Neural progenitor cell (in vitro differentiated cells): ENCODE measurements at regions not wholly inside any gene's neighbourhood (a gene's known extent, or its start where the extent isn't known, plus 50 kb on each side); places are given as distances from the start of the nearest gene placed in this dataset.

ENCODE experiments used
- DNase-seq: peaks from one replicate; pipeline ENCODE4 v3.0.0-alpha.2; 2016; ENCODE audit warnings: low spot score
- H2AFZ ChIP-seq: fragments of 200-600 bp; sonication (generic); replicated peaks from 2 replicates; pipeline ENCODE4 v1.6.1; 2016; ENCODE audit warnings: antibody characterized with exemption
- H3F3A ChIP-seq: fragments of 200-600 bp; sonication (generic); 2 replicates; pipeline ENCODE4 v1.6.1; 2016; ENCODE audit warnings: antibody characterized with exemption, low read depth
- H3K27ac ChIP-seq: fragments of 200-600 bp; sonication (generic); 2 replicates; pipeline ENCODE4 v1.5.1; 2016; ENCODE audit warnings: mild to moderate bottlenecking
- H3K27me3 ChIP-seq: fragments of 200-600 bp; sonication (generic); 2 replicates; pipeline ENCODE4 v1.6.1; 2016; ENCODE audit warnings: mild to moderate bottlenecking, moderate library complexity
- H3K36me3 ChIP-seq: fragments of 200-600 bp; sonication (generic); 2 replicates; pipeline ENCODE4 v1.5.1; 2016
- H3K4me1 ChIP-seq: fragments of 200-600 bp; sonication (generic); 2 replicates; pipeline ENCODE4 v1.6.1; 2016; ENCODE audit warnings: mixed run types
- H3K4me2 ChIP-seq: fragments of 200-600 bp; sonication (generic); 2 replicates; pipeline ENCODE4 v1.6.1; 2016
- H3K4me3 ChIP-seq: fragments of 200-600 bp; sonication (generic); 2 replicates; pipeline ENCODE4 v1.5.1; 2016
- H3K79me2 ChIP-seq: fragments of 200-600 bp; sonication (generic); 2 replicates; pipeline ENCODE4 v1.6.1; 2016; ENCODE audit warnings: low read depth
- H3K9ac ChIP-seq: fragments of 200-600 bp; sonication (generic); 2 replicates; pipeline ENCODE4 v1.6.1; 2016
- H3K9me3 ChIP-seq: fragments of 200-600 bp; sonication (generic); 2 replicates; pipeline ENCODE4 v1.5.1; 2016; ENCODE audit warnings: low read depth
- H4K20me1 ChIP-seq: fragments of 200-600 bp; sonication (generic); 2 replicates; pipeline ENCODE4 v1.6.1; 2016; ENCODE audit warnings: low read depth
- H3K27ac Mint-ChIP-seq: 3 replicates; pipeline ENCODE4 v1.8.0; 2021; ENCODE audit warnings: mixed read lengths
- H3K27me3 Mint-ChIP-seq: 2 replicates; pipeline ENCODE4 v1.8.0; 2022; ENCODE audit warnings: low read depth, mild to moderate bottlenecking, inconsistent platforms, moderate library complexity, mixed read lengths; ENCODE audit not compliant: insufficient read depth
- H3K36me3 Mint-ChIP-seq: 3 replicates; pipeline ENCODE4 v1.8.0; 2021; ENCODE audit warnings: mixed read lengths
- H3K4me1 Mint-ChIP-seq: 3 replicates; pipeline ENCODE4 v1.8.0; 2021; ENCODE audit warnings: mixed read lengths
- H3K4me3 Mint-ChIP-seq: 3 replicates; pipeline ENCODE4 v1.8.0; 2021; ENCODE audit warnings: mild to moderate bottlenecking, moderate library complexity, mixed read lengths
- H3K9me3 Mint-ChIP-seq: 3 replicates; pipeline ENCODE4 v1.8.0; 2020; ENCODE audit warnings: mixed read lengths
- EZH2 ChIP-seq: fragments of 200-600 bp; sonication (generic); IDR thresholded peaks from 2 replicates; pipeline ENCODE4 v1.6.1; 2017; ENCODE audit warnings: antibody characterized with exemption, mild to moderate bottlenecking, moderate library complexity
- EZH2phosphoT487 ChIP-seq: fragments of 200-600 bp; sonication (generic); IDR thresholded peaks from 2 replicates; pipeline ENCODE4 v1.6.1; 2017; ENCODE audit warnings: antibody characterized with exemption
- TF ChIP-seq, protein P1 (sequence below): fragments of 200-600 bp; sonication (generic); IDR thresholded peaks from 2 replicates; pipeline ENCODE4 v1.5.1; 2017; ENCODE audit warnings: antibody characterized with exemption, mild to moderate bottlenecking

DNA sequence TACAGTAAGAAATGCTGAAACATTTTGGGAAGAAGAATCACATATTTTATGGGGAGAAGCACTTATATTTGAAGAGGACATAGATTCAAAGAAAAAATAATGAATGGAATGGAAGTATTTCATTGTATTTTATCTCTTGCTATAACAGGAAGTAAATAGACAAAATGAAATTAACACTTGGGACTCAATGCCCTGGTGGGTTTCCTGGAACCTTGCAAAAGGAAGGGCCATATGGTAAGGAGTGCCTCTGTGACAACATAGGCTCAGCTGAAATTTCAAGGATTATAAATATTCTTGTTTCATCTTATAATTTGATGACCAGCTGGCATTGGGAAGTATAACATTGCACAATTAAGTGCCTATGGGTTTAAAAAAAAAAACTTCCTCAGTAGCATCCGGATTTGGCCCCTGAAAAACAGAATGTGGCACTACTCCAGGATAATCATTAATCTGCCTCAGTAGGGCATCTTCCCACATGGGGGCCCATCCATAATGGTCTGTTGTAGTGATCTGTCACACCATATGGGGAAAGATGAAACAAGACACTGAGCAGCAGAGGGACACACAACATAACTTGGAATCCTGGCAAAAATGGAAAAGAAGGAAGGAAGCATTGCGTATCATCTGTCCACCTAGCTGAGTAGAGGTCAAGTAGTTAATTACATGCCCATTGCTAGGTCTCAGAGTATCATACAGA, 321.6 kb downstream of the NDFIP2 start:
- Histone ChIP-seq H3K9ac (no peak overlapping the region), H4K20me1 (no peaks in the 10 kb centered on the region), H3K9me3 (no peaks in the 10 kb centered on the region), H3K36me3 (no peaks in the 10 kb centered on the region), H3K4me3 (no peak overlapping the region), H3K4me2 (no peak overlapping the region), H3K4me1 (peaks cover 12% of the 10 kb centered on the region), H3K27ac (no peak overlapping the region), H3K79me2 (no peaks in the 10 kb centered on the region), H2AFZ (no peak overlapping the region), H3F3A (peaks cover 4% of the 10 kb centered on the region), H3K27me3 (no peaks in the 10 kb centered on the region)
- no peak for DNase-seq
- Mint-ChIP-seq H3K36me3 (no peaks in the 10 kb centered on the region), H3K9me3 (peaks cover 2% of the 10 kb centered on the region), H3K4me1 (peaks cover 65% of the 10 kb centered on the region), H3K27me3 (peaks cover 11% of the 10 kb centered on the region), H3K4me3 (no peak overlapping the region), H3K27ac (peak overlapping the region; percentile 48)
- TF ChIP-seq EZH2phosphoT487 (no peak), EZH2 (no peak)
- TF ChIP-seq, protein P1, sequence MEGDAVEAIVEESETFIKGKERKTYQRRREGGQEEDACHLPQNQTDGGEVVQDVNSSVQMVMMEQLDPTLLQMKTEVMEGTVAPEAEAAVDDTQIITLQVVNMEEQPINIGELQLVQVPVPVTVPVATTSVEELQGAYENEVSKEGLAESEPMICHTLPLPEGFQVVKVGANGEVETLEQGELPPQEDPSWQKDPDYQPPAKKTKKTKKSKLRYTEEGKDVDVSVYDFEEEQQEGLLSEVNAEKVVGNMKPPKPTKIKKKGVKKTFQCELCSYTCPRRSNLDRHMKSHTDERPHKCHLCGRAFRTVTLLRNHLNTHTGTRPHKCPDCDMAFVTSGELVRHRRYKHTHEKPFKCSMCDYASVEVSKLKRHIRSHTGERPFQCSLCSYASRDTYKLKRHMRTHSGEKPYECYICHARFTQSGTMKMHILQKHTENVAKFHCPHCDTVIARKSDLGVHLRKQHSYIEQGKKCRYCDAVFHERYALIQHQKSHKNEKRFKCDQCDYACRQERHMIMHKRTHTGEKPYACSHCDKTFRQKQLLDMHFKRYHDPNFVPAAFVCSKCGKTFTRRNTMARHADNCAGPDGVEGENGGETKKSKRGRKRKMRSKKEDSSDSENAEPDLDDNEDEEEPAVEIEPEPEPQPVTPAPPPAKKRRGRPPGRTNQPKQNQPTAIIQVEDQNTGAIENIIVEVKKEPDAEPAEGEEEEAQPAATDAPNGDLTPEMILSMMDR, result no peak

DNA sequence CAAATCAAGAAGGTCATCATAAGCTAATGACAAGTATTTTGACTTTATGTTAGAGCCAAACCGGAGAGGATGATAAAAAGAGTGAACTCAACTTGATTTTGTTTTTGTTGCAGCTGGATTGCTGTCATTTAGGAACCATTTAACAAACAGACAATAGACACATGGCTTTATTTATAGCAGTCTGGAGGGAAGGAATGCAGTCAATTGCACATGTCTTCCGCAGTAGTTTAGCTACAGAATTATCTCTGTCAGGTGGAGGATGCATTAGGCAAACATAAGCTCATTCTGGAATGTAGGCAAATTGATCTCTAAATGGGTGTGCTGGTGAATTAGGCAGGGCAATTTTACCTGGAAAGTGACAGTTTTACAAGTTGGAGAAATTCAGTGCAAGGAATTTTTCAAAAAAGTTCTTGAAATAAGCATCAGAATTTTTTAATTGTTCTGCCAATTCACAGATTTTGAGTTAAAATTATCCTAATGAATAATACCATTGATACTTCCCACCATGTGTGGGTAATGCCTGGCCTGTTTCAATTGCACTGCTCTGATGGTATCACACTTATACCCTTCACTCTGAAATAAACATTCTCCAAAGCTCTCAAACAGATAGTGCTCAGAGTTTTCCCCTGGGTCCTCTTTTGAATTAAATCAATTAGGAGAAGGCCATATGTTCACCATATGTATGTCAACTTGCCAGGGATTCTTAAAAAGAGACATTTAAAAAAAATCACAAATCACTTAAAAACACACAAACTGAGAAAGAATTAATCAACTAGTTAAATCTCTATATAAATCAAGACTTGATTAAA, 318.3 kb downstream of the NDFIP2 start:
- no peak overlapping the region for H3K4me2 ChIP-seq
- no peak overlapping the region for H3K9ac ChIP-seq
- no peaks in the 10 kb centered on the region for H3F3A ChIP-seq
- Mint-ChIP-seq H3K36me3 (peaks cover 3% of the 10 kb centered on the region), H3K27ac (peak overlapping the region; percentile 68), H3K4me1 (peaks cover 49% of the 10 kb centered on the region), H3K4me3 (no peak overlapping the region), H3K9me3 (peaks cover 4% of the 10 kb centered on the region), H3K27me3 (peaks cover 4% of the 10 kb centered on the region)
- H3K27ac ChIP-seq, result no peak overlapping the region
- no peaks in the 10 kb centered on the region for H3K27me3 ChIP-seq
- H3K79me2 ChIP-seq, result no peaks in the 10 kb centered on the region
- H4K20me1 ChIP-seq, result no peaks in the 10 kb centered on the region
- H3K4me3 ChIP-seq, result no peak overlapping the region
- no peaks in the 10 kb centered on the region for H3K36me3 ChIP-seq
- no peak overlapping the region for H2AFZ ChIP-seq
- H3K9me3 ChIP-seq, result no peaks in the 10 kb centered on the region
- no peak for DNase-seq
- H3K4me1 ChIP-seq, result peaks cover 6% of the 10 kb centered on the region
- TF ChIP-seq EZH2phosphoT487, result no peak

DNA sequence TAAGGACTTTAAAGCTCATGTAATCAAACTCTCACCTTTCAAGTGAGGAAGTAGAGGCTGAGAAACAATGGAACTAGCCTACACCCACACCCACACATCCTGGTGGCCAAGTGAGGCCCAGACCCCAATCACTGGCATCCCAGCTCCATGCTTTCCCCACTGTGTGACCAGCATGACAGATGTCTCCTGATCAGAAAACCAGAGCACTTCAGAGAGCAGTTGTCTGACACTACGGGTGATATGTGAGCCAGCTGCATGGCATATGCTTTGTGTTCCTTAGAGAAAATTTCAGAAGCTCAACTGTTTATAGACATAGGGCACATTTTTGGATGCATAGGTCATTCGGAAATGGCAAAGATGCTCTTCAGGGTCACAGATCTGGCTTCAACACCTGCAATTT, 315.2 kb downstream of the NDFIP2 start:
- no peaks in the 10 kb centered on the region for H3K36me3 ChIP-seq
- H3K9ac ChIP-seq, result no peak overlapping the region
- TF ChIP-seq, protein P1, result no peak
- no peak overlapping the region for H2AFZ ChIP-seq
- Mint-ChIP-seq H3K4me3 (no peak overlapping the region), H3K27me3 (peaks cover 2% of the 10 kb centered on the region), H3K27ac (no peak overlapping the region), H3K4me1 (peaks cover 26% of the 10 kb centered on the region), H3K36me3 (peaks cover 11% of the 10 kb centered on the region), H3K9me3 (peaks cover 20% of the 10 kb centered on the region)
- H3K4me3 ChIP-seq, result no peak overlapping the region
- peaks cover 6% of the 10 kb centered on the region for H3K4me1 ChIP-seq
- H3K27ac ChIP-seq, result no peak overlapping the region
- no peaks in the 10 kb centered on the region for H3K79me2 ChIP-seq
- no peaks in the 10 kb centered on the region for H3F3A ChIP-seq
- DNase-seq, result no peak
- no peaks in the 10 kb centered on the region for H4K20me1 ChIP-seq
- no peaks in the 10 kb centered on the region for H3K27me3 ChIP-seq
- H3K4me2 ChIP-seq, result no peak overlapping the region
- no peaks in the 10 kb centered on the region for H3K9me3 ChIP-seq

DNA sequence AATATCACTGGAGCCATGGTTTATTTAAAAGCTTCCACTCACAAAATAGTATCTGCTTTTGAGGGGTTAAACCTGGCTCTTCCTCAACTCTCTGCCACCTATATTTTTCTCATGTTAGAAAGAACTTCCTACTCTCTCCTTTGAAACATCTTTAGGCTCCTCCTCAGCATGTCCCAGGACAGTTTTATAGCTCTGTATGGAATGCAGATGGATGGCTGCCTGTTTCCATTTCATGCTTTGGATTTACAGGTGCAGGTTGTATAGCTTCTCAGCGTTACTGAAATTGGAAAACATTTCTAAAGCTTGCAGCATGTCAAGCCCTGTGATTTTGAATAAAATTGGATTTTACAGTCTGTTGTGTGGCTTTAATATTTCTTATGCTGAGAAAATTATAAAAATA, 314.0 kb downstream of the NDFIP2 start:
- Histone ChIP-seq H3K27me3 (no peaks in the 10 kb centered on the region), H3K27ac (no peak overlapping the region), H3K36me3 (no peaks in the 10 kb centered on the region), H4K20me1 (no peaks in the 10 kb centered on the region), H3K4me1 (peaks cover 6% of the 10 kb centered on the region), H3K79me2 (no peaks in the 10 kb centered on the region), H3F3A (no peaks in the 10 kb centered on the region), H2AFZ (peak overlapping the region; percentile 13), H3K9me3 (no peaks in the 10 kb centered on the region), H3K4me2 (no peak overlapping the region), H3K9ac (no peak overlapping the region), H3K4me3 (no peak overlapping the region)
- H3K27me3 Mint-ChIP-seq, result peaks cover 2% of the 10 kb centered on the region
- H3K27ac Mint-ChIP-seq, result peak overlapping the region; percentile 33
- peaks cover 25% of the 10 kb centered on the region for H3K4me1 Mint-ChIP-seq
- H3K9me3 Mint-ChIP-seq, result peaks cover 29% of the 10 kb centered on the region
- no peak for DNase-seq
- peaks cover 17% of the 10 kb centered on the region for H3K36me3 Mint-ChIP-seq
- H3K4me3 Mint-ChIP-seq, result no peak overlapping the region
- TF ChIP-seq, protein P1, result no peak
- no peak for TF ChIP-seq EZH2
- no peak for TF ChIP-seq EZH2phosphoT487
